GM04503 (cell line): ENCODE measurements at regions not wholly inside any gene's neighbourhood (a gene's known extent, or its start where the extent isn't known, plus 50 kb on each side); places are given as distances from the start of the nearest gene placed in this dataset.

Experiments
- DNase-seq: peaks from one replicate; pipeline ENCODE4 v3.0.0-alpha.2; 2012; ENCODE audit warnings: low read depth

GRCh38 chr6:155994086-155994485 lies 538.4 kb upstream of the NOX3 start:
- DNase-seq: no peak

- no peak for DNase-seq
These were observed 537.6 kb upstream of the NOX3 start for GRCh38 chr6:155993240-155993639.

DNA sequence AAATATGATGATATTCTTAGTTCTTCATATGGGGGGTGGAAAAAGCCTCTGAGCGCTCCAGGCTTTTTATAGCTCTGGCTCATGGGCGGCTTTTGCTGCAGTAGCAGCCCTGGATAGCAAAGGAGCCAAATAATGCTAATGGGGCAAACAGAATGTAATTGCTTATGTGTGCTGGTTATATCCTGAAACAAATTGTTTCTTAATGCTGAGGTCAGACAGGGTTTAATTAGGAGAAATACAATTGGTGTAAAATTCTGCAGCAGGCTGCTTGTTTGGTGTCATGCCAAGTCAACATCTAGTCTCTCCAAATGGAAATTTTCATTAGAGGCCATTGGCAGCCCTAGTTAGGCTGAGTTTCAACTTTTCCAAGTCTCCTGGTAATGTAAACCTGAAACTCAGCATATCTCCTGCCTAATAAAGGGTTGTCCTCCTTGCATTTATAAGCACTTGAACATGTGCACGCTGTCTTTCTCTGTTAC lies 530.1 kb upstream of the NOX3 start:
- no peak for DNase-seq

DNA sequence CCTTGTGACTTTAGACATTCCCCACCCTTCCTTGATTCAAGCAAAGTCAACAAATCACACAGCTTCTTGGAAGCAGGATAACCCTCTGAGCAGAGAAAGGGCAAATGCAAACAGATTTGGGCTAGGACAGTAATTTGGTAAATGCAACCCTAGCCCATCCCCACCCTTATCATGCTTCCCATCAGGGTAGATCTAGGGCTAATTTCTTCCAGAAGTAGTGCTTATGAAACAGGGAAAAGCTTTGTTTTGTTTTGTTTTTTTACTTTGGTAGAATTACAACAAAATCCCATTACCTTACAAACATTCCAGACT lies 525.1 kb upstream of the NOX3 start:
- no peak for DNase-seq

- no peak for DNase-seq
These were observed 524.6 kb upstream of the NOX3 start for GRCh38 chr6:155980014-155980767.

- DNase-seq: no peak
These were observed 519.9 kb upstream of the NOX3 start for GRCh38 chr6:155975506-155975905.

DNA sequence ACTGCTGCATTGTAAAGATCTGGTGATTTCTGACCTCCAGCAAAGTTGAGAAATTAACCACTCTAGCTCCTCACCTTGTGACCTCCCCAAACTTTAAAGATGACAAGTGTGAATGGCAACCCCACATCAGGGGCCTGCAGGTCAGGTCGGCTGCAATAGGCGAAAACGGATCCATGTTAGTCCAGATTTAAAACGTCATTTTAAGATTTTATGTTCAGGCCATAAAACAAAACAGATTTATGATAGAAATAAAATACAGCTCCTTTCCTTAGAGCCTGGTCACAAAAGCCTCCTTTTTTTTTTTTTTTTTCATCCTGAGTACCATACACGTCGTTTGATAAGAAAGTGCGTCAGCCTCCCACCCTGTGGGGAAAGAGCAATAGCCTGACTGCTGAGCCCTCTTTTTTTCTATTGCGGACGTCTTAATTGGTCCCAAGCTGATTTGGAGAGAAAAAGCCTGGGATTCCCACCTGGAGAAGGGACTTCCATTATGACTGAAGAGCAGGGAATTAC lies 519.2 kb upstream of the NOX3 start:
- DNase-seq: no peak

GRCh38 chr6:155974359-155974758 lies 518.7 kb upstream of the NOX3 start:
- no peak for DNase-seq

- DNase-seq: no peak
These were observed 515.5 kb upstream of the NOX3 start for GRCh38 chr6:155970876-155971708.

DNA sequence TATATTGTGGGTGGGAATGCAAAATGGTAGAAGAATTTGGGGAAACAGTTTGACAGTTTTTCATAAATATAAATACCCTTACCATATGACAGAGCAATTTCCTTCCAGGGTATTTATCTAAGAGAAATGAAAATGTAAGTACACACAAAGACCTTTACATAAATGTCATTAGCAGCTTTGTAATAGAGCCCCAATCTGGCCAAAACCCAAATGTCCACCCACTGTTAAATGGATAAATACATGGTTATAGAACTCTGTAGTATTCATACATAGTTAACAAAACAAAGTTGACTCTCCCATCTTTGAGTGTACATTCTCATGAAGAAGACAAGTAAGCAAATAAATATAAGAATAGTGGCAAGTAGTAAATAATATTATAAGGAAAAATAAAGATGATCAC lies 514.8 kb upstream of the NOX3 start:
- DNase-seq: no peak

DNA sequence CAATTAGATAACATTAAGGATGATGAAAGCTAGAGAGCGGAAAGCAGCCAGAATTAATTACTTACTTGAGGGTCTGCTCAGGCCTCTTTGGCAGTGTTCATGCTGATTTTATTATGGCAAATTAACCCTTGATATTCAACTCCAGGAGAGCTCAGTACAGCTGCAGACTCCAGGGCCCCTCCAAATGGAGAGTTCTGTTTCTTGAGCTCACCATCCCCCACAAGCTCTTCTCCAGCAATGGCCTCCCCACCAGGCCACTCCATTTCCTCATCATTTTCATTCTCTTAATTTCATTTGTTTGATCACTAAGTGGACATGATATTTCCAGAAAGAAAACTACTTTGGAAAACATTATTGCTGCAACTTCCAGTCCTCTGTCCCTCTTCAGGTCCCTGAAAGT lies 513.3 kb upstream of the NOX3 start:
- DNase-seq: no peak

GRCh38 chr6:155967322-155967721 lies 511.7 kb upstream of the NOX3 start:
- no peak for DNase-seq

DNA sequence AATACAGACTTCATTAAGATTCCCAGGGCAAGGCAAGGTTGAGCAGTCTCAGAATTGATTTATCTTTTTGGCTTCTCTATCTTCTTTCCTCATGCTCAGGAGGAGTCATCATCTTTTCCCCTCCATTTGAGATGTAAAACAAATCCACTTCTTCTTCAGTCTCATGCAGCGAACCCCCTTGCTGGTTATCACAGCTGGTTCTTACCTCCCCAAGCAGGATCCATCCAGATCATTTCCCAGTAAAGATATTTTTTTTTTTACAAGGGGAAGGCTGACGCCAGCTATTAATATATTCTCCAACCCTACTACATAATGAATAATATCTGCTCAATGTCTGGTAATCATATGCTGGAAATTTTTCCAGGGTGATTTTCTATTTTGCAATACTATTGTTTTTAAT lies 508.9 kb upstream of the NOX3 start:
- no peak for DNase-seq

- no peak for DNase-seq
These were observed 506.6 kb upstream of the NOX3 start for GRCh38 chr6:155962276-155962675.

- DNase-seq: no peak
These were observed 504.4 kb upstream of the NOX3 start for GRCh38 chr6:155959898-155960495.

GRCh38 chr6:155958550-155958949 lies 502.9 kb upstream of the NOX3 start:
- DNase-seq: no peak

DNA sequence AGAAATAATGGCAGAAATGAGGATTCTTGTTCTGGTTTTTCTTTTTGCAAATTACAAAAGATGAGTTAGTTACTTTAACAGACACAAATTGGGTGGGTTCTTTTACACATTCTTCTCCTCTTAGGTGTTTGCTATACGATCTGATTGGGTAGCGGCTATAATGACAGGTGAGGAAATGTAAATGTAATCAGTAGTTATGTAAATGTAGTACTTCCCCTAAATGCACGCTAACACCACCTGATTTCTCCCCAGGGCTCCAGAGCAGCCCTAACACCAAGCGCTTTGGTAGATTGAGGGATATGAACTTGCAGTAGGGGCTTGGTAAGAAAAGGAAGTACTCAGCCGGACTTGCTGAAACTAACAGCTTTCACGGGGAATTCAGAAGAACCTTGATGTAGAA lies 499.4 kb upstream of the NOX3 start:
- no peak for DNase-seq

DNA sequence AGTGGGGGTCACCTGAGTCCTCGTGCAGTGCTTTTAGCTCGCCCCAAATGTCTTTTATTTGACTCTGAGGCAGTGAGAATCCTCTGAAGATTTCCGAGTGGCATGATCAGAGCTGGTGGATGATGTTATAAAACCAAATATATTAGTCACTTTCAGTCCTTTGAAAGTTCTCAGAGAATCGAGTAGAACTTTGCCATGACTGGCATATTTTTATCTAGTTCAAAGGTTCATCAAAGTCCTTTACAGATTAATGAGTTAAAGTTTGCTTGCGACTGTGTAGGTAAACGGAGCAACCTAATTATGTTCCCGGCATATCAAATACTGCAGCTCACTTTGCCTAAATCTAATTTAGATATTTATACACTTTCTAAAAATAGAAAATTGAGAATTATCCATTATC lies 498.5 kb upstream of the NOX3 start:
- no peak for DNase-seq

DNA sequence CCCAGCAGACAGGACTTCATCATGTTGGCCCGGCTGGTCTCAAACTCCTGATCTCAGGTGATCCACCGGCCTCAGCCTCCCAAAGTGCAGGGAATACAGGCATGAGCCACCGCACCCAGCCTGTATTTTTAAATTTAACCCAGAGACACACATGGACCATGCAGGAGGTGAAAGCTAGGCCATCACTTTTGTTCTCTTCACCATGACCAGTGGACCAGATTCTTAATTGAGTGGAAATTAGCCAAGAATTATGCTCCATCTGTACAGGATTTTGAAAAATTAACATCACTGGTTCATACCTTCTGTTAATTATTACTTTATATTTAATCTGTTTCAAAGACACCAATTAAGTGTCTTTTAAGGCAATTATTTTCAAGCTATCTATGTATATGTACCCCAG lies 493.6 kb upstream of the NOX3 start:
- no peak for DNase-seq

DNA sequence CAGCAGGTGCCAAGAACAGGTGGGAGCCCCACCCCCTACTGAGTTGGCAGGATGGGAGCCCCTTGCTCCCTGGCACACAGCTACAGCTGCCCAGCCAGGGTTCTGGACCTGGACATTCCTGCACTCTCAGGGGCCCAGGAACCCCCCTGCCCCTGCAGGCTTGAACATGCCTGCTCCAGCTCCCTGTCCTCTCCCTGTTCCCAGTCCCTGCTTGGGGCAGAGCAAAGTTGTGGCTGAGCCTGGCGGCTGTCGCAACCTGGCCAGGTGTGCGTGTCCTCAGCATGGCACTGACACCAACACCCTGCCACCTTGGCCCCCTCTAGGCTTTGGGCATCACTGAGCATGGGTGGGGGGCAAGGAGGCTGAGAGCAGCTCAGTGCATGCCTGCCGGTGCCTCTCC lies 491.2 kb upstream of the NOX3 start:
- no peak for DNase-seq

DNA sequence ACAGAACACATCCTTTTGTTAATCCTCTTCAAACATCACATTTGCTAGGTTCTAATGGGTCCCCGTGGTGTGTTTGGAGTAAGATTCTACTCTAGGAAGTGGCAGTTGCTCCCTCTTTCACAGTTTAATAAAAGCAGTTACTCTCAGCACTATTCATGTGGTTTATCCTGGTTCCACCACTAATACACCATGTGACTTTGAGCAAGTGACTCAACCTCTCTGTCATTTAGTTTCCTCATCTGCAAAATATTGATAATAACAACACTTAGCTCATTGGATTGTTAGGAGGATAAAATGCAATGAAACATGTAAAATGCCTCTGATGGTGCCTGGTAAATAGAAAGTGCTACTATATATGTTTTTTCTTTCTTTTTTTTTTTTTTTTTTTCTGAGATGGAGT lies 488.0 kb upstream of the NOX3 start:
- DNase-seq: no peak

- no peak for DNase-seq
These were observed 483.6 kb upstream of the NOX3 start for GRCh38 chr6:155939253-155939652.

DNA sequence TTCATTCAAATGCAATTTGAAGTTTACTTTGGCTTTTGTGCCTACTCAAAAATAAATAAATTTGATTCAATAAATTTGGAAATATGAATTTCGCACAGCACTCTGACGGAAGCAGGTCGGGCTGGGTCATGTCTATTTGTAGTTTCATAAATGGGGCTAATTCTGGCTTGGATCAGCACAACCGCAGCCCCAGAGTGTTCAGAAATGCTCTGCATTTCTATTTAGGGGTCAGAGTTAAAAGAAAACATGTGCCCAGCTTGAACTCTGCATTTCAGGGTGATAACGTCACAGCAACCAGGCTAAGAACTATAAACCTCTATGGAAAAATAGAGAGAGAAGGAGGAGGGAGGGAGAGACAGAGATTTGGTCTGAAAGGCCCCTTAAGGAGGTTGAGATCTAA lies 480.9 kb upstream of the NOX3 start:
- DNase-seq: no peak
